CD4-positive, alpha-beta T cell treated with Interleukin-15 for 4 hours (primary cell): ENCODE measurements at regions not wholly inside any gene's neighbourhood (a gene's known extent, or its start where the extent isn't known, plus 50 kb on each side); places are given as distances from the start of the nearest gene placed in this dataset.

Experiments used
- DNase-seq: peaks from one replicate; pipeline ENCODE4 v3.0.0-alpha.2; 2020; ENCODE audit warnings: low spot score

DNA sequence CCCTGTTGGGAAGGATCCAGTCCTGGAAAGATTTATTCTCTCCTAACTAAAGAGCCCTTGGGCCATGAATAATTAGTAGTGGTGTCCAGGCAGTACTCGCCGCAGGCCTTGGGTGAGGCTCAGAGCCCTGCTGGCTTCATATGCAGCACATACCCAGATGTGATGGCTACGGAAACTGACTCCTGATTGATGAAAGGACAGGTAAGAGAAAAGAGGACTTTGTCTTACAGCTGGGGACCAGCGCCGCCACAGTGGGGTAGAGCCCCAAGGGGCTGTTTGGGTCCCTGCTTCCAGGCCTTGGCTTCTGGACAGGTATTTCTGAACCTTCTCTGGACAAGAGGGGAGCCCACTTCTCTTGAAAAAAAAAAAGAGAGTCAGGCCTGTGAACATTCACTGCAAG, 1680.8 kb downstream of the EFNB2 start:
- no peak for DNase-seq

- no peak for DNase-seq
These were observed 1681.5 kb downstream of the EFNB2 start for GRCh38 chr13:104854007-104854406.

DNA sequence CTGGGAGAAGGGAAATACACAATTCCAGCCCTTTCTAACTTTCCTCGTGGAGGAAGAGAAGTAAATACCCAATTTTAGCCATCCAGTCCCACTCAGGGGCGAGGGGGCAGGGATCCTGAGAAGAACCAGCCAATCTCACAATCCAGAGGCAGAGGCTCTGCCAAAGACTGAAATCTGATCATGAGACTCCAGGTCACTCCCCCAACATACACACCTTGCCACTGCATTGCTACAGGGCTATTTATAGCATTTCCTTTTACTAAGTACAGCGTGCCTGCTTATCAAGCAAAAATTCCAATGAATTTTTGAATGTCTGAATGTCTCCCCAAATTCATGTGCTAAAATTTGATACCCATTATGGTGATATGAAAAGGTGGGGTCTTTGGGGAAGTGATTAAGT, 1687.5 kb downstream of the EFNB2 start:
- no peak for DNase-seq

- no peak for DNase-seq
These were observed 1692.1 kb downstream of the EFNB2 start for GRCh38 chr13:104843401-104843800.

DNA sequence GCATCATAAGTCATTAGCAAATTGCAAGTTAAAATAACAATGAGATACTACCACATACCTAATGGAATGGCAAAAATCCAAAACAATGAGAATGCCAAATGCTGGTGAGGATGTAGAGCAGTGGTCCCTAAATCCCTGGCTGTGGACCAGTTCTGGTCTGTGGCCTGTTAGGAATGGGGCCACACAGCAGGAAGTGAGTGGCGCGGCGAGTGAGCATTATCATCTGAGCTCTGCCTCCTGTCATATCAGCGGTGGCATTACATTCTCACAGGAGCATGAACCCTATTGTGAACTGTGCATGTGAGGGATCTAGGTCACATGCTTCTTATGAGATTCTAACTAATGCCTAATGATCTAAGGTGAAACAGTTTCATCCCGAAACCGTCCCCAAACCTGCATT, 1694.4 kb downstream of the EFNB2 start:
- no peak for DNase-seq

DNA sequence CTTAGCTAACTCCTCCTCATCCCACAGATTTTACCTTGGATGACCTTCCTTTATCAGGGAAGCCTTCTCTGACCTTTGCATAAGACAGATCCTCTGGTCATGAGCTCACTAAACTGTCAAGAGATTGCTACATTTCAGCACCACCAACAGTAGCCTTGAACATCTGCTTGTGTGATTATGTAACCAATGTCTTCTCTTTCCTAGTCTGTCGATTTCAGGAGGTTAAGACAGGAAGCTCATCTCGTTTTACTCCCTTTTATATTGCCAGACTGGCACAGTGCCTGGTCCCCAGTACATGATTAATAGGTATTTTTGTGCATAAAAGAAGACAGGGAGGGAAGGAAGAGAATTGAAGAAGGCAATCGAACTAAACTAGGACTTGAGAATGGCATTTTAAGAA, 1697.7 kb downstream of the EFNB2 start:
- DNase-seq: no peak

GRCh38 chr13:104833221-104833620, 1702.2 kb downstream of the EFNB2 start:
- DNase-seq: no peak

GRCh38 chr13:104832231-104832630, 1703.2 kb downstream of the EFNB2 start:
- no peak for DNase-seq

DNA sequence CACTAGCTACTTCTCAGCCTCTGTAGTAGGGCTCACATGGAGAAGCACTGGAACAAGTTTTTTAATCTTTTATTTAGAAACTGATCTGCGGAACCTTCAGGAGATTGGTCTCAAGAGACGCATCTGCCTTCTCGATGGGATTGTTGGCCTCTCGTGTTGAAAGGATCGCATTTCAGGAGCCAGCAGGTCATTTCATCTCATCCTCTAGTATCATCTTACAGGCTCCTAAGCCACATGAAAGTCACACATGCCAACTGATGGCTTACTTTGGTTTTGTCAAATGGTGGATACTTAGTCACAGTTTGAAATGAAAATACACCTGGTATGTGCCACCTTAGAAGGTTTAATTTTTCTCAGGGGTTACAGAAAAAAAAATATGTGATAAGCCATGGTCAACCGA, 1703.6 kb downstream of the EFNB2 start:
- no peak for DNase-seq

DNA sequence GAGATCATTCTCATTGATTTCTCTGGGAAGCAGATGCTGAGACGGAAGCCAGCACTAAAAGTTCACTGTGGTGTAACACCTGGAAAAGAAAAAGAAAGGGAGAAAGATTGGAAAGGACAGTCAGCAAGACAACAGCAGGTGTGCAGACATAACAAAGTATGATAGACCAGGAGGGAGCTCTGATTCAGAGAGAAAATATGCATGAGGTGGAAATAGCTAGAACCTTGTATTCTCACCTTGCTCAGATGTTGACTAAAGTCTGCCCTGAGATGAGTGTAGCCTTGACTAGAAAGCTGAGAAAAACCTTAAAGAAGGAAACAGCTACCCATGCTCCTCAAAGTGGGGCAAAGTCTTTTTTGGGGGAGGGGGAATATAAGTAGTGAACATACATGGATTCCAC, 1711.8 kb downstream of the EFNB2 start:
- no peak for DNase-seq

DNA sequence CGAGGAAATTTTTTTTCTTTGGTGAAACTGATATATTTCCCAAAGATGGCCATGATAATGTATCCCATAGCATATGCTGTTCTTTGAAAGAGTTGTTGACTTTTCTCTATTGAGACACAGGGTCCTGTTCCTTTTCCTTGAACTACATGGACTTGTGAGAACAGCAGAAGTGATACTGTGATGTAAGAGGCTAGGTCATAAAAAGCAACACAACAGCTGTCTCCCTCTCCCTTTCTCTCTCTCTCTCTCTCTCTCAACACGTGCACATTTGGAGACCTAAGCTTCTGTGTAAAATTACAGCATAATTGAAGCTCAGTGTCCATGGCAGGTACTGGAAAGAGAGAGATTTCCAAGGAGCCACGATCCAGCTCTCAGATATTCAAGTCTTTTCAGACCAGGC, 1712.4 kb downstream of the EFNB2 start:
- no peak for DNase-seq

- no peak for DNase-seq
These were observed 1718.2 kb downstream of the EFNB2 start for GRCh38 chr13:104817271-104817670.

GRCh38 chr13:104816726-104817125, 1718.7 kb downstream of the EFNB2 start:
- DNase-seq: no peak

- no peak for DNase-seq
These were observed 1725.2 kb downstream of the EFNB2 start for GRCh38 chr13:104810242-104810641.

DNA sequence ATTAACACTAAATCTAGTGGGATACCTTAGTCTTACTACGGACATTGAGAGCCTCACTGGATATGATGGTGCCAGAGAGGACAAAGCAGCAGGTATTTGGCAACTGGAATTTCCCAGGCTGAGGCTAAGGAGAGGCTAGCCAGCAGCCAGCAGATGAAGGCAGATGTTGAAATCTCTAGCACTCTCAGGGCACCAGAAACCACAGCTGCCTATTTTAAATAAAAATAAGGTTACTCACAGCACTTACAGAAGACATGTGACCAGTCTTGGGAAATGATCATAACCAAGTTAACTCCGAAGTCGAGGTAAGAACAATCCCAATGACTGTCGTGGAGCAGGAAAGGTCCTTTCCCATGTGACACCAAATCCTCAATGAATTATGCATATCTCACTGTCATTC, 1726.0 kb downstream of the EFNB2 start:
- DNase-seq: no peak

GRCh38 chr13:104805346-104805745, 1730.1 kb downstream of the EFNB2 start:
- no peak for DNase-seq

DNA sequence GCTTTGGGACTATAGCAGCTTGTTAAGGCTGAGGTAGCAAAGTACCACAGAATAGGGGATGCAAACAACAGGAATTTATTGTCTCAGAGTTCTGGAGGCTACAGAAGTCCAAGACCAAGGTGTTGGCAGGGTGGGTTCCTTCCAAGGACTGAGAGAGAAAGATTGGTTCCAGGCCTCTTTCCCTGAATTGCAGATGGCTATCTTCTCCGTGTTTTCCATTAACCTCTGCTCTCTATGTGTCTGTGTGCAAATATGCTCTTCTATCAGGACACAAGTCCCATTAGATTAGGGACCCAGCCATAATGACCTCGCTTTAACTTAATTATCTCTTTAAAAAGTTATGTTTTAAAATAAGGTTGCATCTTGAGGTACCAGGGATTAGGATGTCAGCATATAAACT, 1732.9 kb upstream of the SLC10A2 start:
- DNase-seq: no peak

DNA sequence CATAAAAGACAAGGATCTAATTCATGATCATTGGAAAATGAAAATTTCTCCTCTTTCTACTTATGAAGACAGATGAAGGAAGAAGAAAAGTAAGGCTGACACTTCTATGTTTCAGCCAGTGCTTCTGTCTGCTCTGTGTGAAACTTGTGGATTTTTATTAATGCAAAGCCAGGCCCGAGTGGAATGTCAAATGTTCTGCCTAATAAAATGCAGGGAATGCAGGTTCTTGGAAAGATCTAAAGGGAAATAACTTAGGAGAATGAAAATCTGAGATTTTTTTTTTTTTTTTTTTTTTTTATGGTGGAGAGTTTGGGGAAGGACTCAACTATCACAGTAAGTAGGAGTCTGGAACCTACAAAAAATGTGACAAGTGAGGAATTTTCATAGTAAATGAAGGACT, 1732.3 kb upstream of the SLC10A2 start:
- no peak for DNase-seq

DNA sequence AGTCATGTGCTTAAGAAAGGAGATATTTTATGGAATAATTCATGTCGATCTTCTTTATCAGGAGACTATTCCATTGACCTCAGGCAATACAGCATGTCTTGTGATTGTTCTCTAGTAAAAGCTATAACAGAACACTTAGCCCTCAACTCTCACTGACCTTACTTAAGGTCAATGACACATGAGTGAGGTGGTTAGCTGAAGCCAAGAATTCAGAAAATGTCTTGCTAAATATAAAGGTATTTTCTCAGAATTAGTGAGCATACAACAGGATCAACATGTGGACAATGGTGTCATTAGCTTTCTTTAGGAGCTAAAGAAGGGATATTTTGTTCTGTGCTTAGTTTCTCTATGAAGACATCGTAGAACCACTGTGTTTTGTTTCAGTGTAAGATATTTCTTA, 1730.4 kb upstream of the SLC10A2 start:
- no peak for DNase-seq

DNA sequence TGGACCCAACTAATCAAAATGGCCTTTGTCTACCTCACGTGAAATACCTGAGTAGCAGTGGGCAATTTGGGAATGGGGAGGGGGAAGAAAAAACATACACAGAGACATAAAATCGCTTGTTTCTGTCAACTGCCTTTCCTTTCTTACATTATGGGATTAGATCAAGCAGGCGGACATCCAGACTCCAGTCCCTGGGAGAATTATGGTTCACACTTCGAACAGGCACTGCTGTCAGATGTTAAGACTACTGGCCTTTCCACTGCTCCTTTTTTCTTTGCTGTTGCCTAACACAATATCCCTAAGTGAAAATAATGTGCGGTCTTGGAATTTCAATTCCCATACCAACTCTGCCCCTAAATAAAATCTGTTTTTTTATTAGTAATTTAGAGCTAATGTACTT, 1719.7 kb upstream of the SLC10A2 start:
- DNase-seq: no peak

DNA sequence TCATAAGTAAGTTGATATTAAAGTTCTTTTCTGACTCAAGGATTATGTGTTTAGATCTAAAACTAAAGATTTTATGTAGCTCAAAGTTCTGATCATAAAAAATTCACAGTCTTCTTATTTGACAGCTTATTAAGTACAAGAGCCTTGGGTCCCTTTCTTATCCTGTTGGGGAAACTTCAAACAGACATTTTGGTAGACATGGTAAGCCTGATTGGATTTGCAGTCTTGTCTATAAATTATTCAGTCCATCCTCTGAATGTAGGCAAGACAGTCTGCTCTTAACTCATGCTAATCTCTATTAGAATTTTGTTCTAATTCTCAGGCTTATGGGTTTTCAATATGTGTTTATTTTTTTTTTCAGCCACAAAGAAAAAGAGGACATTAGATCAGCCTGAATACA, 1718.7 kb upstream of the SLC10A2 start:
- DNase-seq: no peak

DNA sequence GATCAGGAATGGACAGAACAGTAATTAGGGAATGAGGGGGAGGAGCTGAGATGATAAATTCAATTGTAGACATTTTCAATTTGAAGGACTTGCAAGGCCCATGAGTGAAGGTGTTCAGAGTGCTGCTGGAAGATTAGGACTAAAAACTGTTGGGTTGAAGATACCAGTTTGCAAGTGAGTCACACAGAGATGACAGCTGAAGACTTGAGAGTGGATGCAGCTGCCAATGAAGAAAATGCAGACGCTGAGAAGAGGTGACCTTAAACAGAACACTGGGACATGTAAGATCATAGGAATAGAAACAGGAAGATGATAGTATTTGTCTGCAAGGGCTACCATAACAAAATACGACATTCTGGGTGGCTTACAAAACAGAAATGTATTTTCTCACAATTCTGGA, 1716.5 kb upstream of the SLC10A2 start:
- no peak for DNase-seq

- DNase-seq: no peak
These were observed 1713.2 kb upstream of the SLC10A2 start for GRCh38 chr13:104779311-104779993.

DNA sequence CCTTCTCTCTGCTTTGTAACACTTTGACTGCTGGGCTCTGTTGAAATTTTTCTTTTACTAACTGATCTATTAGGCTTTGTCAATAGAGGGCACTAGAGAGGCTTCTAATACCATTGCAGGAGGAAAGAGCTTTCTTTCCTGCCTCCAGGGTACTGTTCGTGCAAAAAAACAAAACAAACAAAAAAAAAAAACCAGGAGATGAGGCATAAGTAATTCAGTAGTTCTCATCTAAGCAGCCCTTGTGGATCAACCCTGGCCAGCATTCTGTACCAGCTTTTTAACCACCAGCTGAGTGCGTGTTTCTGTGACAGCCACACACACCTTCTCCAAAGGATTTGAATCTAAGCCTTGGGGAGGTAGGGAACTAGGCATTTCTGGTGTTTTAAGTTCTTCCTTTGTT, 1707.6 kb upstream of the SLC10A2 start:
- no peak for DNase-seq

DNA sequence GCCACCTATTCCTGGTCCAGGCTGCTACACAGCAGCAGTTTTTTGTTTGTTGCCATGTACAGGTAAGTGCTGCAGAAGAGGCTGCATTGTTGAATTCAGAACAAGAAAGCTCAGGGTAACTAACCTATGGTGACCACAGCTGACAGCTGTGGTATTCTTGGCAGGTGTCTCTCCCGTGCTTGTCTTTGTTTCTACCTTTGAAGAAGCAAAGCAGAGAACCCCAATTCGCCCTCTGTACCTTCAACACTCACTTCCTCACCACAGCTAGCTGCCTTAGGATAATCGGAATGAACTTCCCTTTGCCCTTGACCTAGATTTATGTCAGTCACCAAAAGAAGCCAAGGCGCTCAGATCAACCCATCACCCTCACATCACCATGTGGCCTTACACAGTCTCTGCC, 1703.3 kb upstream of the SLC10A2 start:
- DNase-seq: no peak
